Right ventricle myocardium superior (tissue), 1 donor: ENCODE measurements at regions not wholly inside any gene's neighbourhood (a gene's known extent, or its start where the extent isn't known, plus 50 kb on each side); places are given as distances from the start of the nearest gene placed in this dataset.

Experiments used
- ATAC-seq: fragments of 200-7000 bp; cut with Tn5 transposase; one replicate; pipeline ENCODE4 v1.9.1; 2020; ENCODE audit warnings: mild to moderate bottlenecking; ENCODE audit not compliant: poor library complexity
- DNase-seq: peaks from one replicate; pipeline ENCODE4 v3.0.0-alpha.2; 2020
- intact Hi-C: fragments of 100-400 bp; cut with DNase I; formaldehyde crosslinking; loops from one replicate; pipeline ENCODE4 v1.11.2; 2022
- donor health status: DM: no; HTN: yes; CAD: no; lungs with severe emphysema.

DNA sequence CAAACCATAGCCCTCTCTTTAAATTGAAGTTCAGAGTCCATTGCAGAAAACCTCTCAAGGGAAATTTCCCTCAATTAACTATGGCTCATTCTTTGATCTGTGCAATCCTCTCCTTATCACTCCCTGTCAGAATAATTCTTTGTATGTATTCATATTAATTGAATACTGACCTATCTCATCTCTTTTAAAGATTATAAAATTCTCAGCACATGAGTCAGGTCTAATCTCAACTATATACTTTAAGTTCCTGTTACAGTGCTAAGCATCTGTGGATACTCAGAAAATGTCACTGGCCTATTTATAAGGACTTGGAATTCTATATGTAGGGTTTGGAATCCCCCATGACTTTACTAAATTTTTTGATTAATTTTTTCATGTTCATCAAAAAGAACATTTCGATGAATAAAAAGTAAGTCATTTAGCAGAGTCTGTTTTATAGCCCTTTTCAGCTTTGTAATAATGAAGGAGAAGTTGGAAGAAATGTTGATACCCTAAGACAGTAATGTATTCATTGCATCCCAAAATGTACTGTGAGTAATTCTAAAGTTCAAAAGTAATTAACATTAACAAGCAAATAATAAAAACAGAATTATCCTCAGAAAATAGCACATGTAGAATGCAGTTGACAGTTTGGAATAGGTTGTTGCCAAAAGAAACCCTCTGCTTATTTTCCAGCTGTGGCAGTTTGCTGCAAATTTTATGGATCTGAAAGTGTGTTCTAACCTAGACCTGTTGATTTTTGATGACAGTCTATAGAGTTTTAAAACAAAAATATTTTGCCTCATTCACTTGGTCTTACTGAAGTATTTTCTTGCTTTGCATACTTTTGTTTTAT lies 503.4 kb upstream of the CBLB start:
- DNase-seq (no peak), ATAC-seq (no peak)
- intact Hi-C loops: no loop called here

DNA sequence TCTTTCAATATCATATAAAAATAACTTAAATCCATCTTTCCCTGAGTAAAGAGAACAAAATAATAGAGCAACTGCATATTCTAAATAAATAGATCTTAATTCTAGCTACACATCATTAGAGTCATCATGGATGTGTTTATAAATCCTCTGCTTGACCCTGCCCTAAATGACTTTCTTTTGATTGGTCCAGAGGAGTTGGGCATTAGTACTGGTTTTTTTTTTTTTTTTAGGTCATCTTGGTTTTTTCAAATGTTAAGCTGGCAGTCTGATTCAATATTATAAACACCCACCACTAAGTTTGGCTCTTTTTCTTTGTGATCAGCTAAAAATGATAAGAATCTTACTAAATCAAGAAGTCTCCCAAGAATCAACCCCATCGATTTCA lies 504.0 kb upstream of the CBLB start:
- DNase-seq: no peak
- intact Hi-C loops: no loop called here
- no peak for ATAC-seq

DNA sequence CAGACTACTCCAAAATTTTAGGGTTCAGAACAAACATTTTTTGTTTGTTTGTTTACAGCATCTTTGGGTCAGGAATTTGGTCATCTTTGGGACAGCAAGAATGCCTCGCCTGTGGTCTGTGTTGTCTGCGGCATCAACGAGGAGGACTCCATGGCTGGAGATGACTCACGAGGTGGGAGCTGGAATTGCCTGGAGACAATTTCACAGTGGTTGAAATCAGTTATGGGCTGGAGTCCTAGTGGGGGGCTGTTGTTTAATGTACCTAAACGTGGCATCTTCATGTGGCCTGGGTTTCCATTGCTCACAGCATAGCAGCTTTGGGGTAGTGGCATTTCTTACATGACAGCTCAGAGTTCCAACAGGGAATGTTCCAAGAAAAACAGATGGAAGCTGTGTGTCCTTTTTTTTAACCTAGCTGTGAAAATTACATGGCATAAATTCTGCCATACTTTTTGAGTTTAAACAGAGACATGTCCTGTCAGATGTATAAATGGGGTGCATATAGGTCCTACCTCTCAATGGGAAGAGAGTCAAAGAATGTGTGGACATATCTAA lies 507.3 kb upstream of the CBLB start:
- intact Hi-C loops: no loop called here
- no peak for ATAC-seq
- DNase-seq: no peak

DNA sequence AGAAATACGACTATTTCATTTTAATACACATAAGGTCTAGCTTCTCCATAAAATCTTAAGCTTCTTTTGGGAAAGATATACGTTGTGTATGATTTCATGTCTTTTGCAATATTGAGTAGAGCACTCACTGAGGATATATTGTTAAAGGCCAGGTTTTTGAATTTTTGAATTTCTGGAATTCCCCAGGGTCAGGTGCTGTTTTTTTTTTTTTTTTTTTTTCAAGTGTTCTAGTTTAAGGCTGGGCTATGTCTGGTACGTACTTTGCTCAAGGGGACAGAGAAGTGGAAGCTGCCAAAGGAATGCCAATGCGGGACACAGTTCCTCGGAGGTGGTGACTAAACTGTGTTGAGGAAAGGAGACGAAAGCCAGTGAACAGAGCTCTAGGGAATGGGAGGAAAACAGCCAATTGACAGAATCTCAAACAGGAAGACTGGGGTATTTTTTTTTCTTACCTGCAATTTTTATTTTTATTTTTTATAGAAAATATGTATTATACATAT lies 510.5 kb upstream of the CBLB start:
- ATAC-seq (no peak), DNase-seq (no peak)
- intact Hi-C loops: no loop called here

DNA sequence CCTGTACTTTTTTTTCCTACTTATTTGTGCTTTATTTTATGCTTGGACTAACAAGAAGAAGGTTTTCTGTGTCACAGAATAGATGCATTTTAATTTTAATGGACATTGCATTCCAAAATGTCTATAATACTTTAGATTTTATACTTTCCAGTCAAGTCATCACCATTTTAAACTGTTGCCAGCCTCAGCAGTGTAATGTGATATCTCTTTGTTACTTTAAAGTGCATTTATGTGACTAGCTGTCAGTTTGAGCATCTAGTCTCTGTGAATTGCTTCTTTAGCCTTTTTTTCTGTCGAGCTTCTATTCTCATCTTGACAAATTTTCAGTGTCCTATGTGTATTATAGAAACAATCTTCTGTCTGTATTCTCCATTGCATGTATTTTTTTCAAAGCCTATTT lies 511.4 kb upstream of the CBLB start:
- intact Hi-C loops: no loop called here
- ATAC-seq: no peak

DNA sequence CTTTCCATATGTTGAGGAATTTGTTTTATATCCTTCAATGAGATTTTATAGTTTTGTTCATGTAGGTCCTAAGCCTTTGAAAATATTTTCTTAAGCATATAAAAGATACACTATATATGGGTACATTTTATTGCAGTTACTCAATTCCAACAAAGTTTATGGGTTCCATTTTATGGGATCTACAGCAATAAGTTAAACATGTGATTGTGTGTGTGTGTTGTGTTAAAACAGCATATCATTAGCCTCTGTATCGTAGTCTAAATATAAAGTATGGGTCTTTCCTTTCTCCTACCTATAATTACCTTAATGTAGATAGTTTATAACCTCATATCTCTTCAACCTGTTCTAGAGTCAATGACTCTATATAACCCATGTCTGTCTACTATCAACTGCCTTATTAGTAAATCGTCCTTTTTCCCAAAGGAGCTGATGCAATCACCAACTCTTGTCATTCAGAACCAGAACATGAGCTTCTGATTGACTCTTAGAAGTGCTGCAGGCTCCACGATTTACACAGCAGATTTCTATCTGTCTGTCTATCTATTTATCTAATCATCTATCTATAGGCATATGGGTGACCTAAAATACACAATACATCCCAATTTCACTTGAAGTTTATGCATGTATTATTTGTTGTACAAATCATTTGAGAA lies 512.6 kb upstream of the CBLB start:
- ATAC-seq: no peak
- DNase-seq: no peak
- intact Hi-C loops: no loop called here

More for the DNA sequence above, 511.4 kb upstream of the CBLB start:
- no peak for DNase-seq

DNA sequence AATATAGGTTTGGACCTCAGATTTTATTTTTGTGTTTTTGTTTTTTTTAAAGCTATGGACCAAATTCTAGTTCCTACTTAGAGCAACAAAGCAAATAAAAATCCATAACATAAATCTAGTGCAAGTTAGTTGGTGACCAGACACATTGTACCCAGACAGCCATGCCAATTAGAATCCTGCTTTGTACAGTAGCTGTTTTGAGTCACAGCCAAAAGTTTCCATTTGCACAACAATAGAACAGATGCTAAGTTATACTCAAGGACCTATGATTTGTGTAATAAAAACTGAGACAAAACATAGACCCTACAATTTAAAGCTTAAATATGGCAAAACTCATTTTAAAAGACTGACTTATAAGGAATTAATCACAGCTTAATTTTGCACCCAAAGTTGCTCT lies 513.1 kb upstream of the CBLB start:
- no peak for DNase-seq
- ATAC-seq: no peak
- intact Hi-C loops: no loop called here

DNA sequence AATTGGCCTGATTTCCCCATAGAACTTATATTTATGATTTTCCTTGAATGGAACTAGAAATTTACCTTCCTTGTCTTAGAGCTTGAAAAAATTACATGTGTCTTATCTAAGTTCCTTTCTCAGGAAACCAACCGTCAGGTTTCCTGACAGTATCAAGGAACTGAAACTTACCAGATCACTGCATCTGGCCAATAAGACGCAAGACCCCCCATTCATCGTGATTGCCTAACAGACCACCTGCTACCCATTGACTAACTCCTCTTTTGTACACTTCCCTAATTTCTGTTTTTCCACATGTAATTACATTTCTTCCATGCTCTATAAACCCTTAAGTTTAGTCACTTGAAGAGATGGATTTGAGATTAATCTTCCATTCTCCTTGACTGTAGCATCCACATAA lies 517.2 kb upstream of the CBLB start:
- no peak for DNase-seq
- ATAC-seq: no peak
- intact Hi-C loops: no loop called here

DNA sequence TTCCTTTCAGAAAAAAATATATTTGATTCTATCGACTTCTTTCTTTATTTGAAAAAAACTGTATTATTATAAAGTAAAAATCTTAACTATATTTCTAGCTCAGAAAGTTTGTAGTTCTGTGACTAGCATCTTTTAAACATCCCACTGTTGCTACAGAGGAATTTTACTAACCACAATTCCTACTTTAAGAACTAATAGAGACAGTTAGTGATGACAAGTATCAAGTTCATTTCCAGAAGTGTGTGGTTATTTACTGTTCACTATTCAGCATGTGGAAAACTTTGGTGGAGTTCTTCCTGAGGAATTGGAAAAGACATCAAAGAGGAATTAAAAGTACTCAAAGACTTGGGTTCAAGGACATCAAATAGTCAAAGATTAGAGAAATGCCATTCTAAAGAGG lies 524.1 kb upstream of the CBLB start:
- intact Hi-C loops: no loop called here
- ATAC-seq: no peak

DNA sequence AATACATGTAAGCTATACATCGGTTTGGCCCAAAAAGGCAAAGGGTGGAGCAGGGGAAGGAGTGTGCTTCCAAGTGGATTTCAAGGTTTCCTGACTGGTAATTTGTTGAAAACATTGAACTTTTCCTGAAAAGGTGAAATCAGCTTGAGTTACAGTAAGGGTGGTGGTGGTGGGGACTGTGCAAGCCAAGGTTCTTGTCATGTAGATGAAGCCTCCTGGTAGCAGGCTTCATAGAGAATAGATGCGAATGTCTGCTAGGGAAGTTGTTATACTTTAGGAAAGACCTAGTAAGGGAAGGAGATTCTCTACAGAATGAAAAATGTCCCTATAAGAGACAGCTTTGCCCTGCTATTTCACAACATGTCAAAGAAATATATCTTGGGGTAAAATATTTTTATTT lies 528.2 kb upstream of the CBLB start:
- intact Hi-C loops: no loop called here
- ATAC-seq (no peak), DNase-seq (no peak)

More for the DNA sequence above, 524.1 kb upstream of the CBLB start:
- DNase-seq: no peak

DNA sequence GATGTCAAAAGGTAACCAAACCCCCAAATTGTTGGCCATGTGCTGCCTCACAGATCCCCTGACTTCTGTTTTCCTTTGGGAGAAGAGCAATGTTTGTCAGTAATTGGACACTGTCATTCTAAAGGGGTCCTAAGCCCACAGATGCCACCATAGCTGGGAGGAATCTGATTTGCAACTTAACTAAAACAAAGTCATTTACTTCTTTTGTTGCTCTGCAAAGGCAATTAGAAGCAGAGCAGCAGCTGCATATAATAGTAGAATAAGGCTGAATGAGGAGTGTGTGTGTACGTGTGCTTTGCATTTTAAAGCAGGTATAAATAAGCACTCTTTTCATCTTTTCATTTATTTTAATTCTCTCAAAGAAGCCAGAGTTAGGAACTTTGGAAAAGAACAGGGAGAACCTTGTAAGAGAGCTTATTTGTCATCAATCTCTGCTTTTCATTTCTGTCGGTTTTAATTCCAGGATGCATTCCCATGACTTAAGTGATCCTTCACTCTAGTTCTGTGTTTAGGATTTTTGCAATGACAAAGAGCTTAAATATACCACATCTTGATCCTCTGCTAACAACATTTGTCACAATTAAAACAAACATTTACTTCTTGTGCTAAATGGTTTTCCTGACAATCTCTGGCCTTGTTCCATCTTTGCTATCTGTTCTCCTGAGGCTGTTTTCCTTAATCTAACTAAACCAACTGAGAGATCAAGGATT lies 530.2 kb upstream of the CBLB start:
- intact Hi-C loops: no loop called here
- DNase-seq (no peak), ATAC-seq (no peak)

DNA sequence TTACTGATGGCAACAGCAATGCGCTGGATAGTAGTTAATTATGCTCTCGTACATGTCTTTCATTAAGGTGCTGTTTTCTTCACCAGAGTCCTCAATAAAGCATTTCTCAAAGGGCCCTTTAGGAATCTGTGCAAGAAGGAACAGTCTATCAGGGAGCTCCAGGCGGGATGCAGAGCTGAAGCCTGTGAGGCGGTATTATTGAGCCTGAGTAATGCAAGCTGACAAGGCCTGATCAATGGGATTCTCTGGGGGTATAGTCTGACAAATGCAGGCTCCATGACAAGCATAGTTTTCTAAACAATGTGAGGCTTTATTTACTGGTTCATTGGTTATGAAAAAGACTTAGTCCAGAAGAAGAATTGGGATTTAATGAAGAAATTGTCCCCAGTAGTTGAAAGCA lies 530.9 kb upstream of the CBLB start:
- intact Hi-C loops: no loop called here
- DNase-seq (no peak), ATAC-seq (no peak)

DNA sequence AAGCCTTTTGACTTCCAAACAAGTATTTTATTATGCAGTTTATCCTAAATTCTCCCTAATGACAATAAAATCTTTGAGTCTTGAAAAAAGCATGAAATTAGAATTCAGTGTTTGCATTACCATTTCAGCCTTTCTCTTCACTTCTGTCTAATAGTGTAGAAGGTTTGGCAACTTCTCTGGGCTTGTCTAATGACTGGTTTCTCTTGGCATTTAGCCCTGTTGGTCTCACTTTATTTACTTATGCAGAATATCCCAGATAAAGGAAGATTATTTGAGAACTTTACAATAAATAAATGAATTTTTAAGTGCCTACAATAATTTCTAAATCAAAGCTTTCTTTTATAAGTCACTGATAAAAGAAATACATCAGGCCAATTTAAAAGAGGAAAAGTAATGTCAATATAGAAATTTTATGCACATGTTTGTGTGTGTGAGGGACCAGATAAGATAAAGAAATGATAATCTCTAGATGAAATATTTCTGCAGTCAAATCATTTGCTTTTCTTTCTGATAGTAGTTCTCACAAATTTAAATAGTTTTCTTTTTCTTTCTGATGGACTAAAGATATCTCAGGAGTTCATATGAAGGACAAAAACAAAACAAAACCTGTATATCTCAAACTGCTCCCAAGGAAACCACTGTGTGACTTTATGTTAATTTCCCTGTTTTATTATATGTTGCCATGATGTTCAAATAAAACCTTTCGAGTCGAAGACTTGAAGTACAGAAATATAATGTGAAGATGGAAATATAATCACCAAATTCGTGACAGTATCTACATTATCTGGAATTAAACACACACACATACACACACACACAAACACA lies 533.1 kb upstream of the CBLB start:
- no peak for ATAC-seq
- DNase-seq: no peak
- intact Hi-C loops: no loop called here

DNA sequence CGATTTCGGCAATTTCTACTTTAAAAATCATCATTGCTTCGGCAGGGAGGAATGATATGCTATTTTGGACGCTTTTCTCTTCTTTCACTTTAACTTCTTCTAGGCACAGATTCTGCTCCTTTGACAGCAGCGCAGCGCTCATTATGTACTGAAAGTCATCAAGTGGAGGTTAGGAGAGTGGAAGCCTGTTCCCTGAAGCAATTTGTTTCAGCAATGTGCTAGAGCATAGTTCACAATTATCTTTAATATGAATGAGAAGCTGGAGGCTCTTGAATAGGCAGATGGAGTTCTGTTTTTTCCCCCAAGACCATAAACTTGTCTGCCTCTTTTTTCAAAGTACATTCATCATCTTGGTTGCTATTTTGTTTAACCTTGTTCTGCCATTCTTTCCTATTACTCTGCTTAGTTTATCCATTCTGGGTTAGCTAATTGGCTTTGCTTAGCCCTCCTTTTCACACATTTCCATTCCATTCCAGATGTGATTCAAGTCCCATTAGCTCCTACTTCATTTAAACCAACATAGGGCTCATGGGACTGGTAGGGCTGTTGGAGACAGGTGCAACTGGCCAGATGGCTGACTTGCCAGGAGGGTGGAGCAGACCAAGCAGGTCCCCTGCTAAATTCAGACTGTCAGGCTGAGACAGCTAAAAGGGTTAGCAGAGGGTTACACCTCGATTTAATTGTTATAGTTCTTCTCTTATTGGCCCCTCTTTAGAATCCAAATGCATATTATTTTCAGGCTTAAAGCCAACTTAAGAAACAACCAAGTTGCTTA lies 534.7 kb upstream of the CBLB start:
- no peak for ATAC-seq
- no peak for DNase-seq
- intact Hi-C loops: no loop called here

DNA sequence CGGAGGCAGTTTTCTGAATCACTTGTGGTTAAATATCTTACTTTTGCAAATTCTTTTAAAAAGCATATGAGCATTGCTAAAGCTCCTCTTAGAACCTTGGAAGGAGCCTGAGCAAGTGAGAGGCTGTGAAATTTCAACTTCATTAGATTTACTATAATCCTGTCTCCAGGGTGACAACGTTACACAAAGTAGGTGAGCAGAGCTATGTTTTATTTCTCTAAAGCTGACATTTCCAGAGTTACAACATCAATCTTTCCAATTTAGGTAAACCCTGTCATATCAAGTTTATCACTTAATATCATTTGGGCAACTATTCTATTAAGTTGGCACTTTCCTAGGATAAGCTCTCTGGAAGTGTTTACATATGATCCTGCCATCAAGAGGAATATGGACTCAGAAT lies 544.9 kb upstream of the CBLB start:
- ATAC-seq (no peak), DNase-seq (no peak)
- intact Hi-C loops: no loop called here

DNA sequence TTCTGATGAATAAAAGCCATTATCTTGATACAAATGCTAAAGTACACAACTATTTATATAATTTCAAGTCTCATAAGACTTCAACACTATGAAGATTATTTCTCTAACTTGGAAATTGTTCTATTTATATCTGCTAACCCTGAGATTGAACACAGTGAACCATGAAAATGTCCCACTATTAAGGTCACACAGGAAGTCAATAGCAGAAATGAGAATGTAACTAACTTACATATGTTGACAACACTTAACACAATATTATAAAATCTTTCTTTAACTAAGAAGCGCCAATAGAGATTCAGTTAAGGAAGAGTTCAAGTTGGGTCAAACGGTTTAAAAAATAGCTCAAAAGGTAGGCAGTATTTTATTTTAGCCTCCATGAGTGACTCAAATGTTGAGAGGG lies 551.8 kb upstream of the CBLB start:
- ATAC-seq: no peak

DNA sequence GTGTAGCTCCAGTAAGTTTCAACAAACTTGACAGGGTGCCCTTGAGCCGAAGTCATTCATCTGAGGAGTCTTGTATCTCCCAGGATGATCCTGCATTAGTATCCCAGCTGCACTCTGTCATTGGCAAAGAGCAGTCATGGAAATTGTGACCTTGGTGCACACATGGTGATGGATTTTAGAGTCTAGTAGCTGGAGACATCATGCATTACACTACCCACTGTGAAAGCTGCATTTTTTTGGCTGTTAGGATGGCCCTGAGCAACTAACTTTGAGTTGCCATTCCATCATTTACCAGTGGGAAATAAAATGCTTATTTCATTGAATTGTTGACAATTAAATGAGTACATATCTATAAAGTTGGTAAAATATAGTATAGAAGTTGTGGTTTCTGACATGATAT lies 552.6 kb upstream of the CBLB start:
- intact Hi-C loops: no loop called here
- DNase-seq (no peak), ATAC-seq (no peak)

More for the DNA sequence above, 551.8 kb upstream of the CBLB start:
- intact Hi-C loops: no loop called here
- no peak for DNase-seq

DNA sequence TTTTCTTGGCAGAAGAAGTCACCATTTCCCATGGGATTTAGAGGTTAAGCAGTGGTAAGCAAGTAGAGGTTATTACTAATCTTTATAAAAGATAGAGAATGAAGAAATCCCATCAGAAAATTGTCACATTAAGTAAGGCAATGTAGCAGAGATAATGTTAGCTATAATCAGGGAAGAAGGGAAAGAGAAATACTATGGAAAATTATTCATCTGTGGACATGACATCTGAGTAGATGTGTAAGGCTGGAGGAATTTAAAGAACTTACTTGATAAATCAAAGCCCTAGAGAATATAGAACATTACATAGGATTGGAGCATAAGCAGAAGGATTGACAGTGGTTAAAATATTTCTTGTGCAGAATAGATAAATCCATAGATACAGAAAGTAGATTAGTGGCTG lies 553.1 kb upstream of the CBLB start:
- ATAC-seq (no peak), DNase-seq (no peak)
- intact Hi-C loops: no loop called here
